GM12891 (cell line): ENCODE measurements at regions not wholly inside any gene's neighbourhood (a gene's known extent, or its start where the extent isn't known, plus 50 kb on each side); places are given as distances from the start of the nearest gene placed in this dataset.

Source experiments
- POLR2A ChIP-seq: IDR thresholded peaks from 2 replicates; pipeline ENCODE4 v1.6.1; 2011; ENCODE audit warnings: low read depth, low read length, control low read depth
- POLR2AphosphoS5 ChIP-seq: IDR thresholded peaks from 2 replicates; pipeline ENCODE4 v1.6.1; 2011; ENCODE audit warnings: low read depth, low read length, control low read depth

- TF ChIP-seq POLR2A, result no peak
- TF ChIP-seq POLR2AphosphoS5, result no peak
Observed at GRCh38 chr4:128358231-128358912, 70.8 kb upstream of the PGRMC2 start.
